ENCODE measurements at regions not wholly inside any gene's neighbourhood (a gene's known extent, or its start where the extent isn't known, plus 50 kb on each side); places are given as distances from the start of the nearest gene placed in this dataset.
"Not testable (repeated sequence)": the region's sequence is repeated elsewhere in the genome, so short reads cannot be mapped to it uniquely, and the experiment has no call there.

GRCh38 chr15:85264614-85265190, 115.7 kb upstream of the AKAP13 start:
- DNase-seq (ENCODE audit: low spot score) = not testable (repeated sequence)

- DNase-seq (ENCODE audit: low spot score) = not testable (repeated sequence)
These were observed 113.1 kb upstream of the AKAP13 start for GRCh38 chr15:85267158-85267857.

GRCh38 chr15:85274315-85275050, 105.9 kb upstream of the AKAP13 start:
- DNase-seq (ENCODE audit: low spot score) = no peak

- DNase-seq (ENCODE audit: low spot score) = no peak
These were observed 103.9 kb upstream of the AKAP13 start for GRCh38 chr15:85276508-85276907.

GRCh38 chr15:85276921-85277320, 103.5 kb upstream of the AKAP13 start:
- no peak for DNase-seq (ENCODE audit: low spot score)

GRCh38 chr15:85277847-85278370, 102.5 kb upstream of the AKAP13 start:
- DNase-seq (ENCODE audit: low spot score) = no peak

GRCh38 chr15:85280203-85280602, 100.2 kb upstream of the AKAP13 start:
- no peak for DNase-seq (ENCODE audit: low spot score)

GRCh38 chr15:85281293-85281882, 99.0 kb upstream of the AKAP13 start:
- DNase-seq (ENCODE audit: low spot score) = no peak

- DNase-seq (ENCODE audit: low spot score) = no peak
These were observed 97.8 kb upstream of the AKAP13 start for GRCh38 chr15:85282504-85283115.

- DNase-seq (ENCODE audit: low spot score) = not testable (repeated sequence)
These were observed 96.6 kb upstream of the AKAP13 start for GRCh38 chr15:85283815-85284214.

GRCh38 chr15:85284497-85284896, 95.9 kb upstream of the AKAP13 start:
- DNase-seq (ENCODE audit: low spot score) = no peak

GRCh38 chr15:85289677-85290365, 90.6 kb upstream of the AKAP13 start:
- peak; percentile 41 for DNase-seq (ENCODE audit: low spot score)

GRCh38 chr15:85292583-85292982, 87.8 kb upstream of the AKAP13 start:
- DNase-seq (ENCODE audit: low spot score) = not testable (repeated sequence)

GRCh38 chr15:85296615-85297402, 83.6 kb upstream of the AKAP13 start:
- DNase-seq (ENCODE audit: low spot score) = peak; percentile 60

GRCh38 chr15:85297537-85297936, 82.9 kb upstream of the AKAP13 start:
- no peak for DNase-seq (ENCODE audit: low spot score)

GRCh38 chr15:85298366-85298765, 82.0 kb upstream of the AKAP13 start:
- DNase-seq (ENCODE audit: low spot score) = no peak

- no peak for DNase-seq (ENCODE audit: low spot score)
These were observed 81.5 kb upstream of the AKAP13 start for GRCh38 chr15:85298941-85299340.

- DNase-seq (ENCODE audit: low spot score) = no peak
These were observed 78.1 kb upstream of the AKAP13 start for GRCh38 chr15:85302271-85302670.

GRCh38 chr15:85305050-85305449, 75.4 kb upstream of the AKAP13 start:
- no peak for DNase-seq (ENCODE audit: low spot score)

GRCh38 chr15:85306946-85307686, 73.3 kb upstream of the AKAP13 start:
- no peak for DNase-seq (ENCODE audit: low spot score)
